Testis (tissue), 2 donors: ENCODE measurements at regions not wholly inside any gene's neighbourhood (a gene's known extent, or its start where the extent isn't known, plus 50 kb on each side); places are given as distances from the start of the nearest gene placed in this dataset.

Experiments used
- DNase-seq: peaks from one replicate; pipeline ENCODE4 v3.0.0-alpha.2; 2019
- H3K27ac ChIP-seq, 2 donors: fragments of 200-600 bp; sonication (generic); one replicate each; pipeline ENCODE4 v1.5.1; 2019
- H3K27me3 ChIP-seq: fragments of 200-600 bp; sonication (generic); one replicate; pipeline ENCODE4 v1.5.1; 2019
- H3K36me3 ChIP-seq: fragments of 200-600 bp; sonication (generic); one replicate; pipeline ENCODE4 v1.5.1; 2017; ENCODE audit warnings: low read depth; ENCODE audit errors: missing control alignments
- H3K4me1 ChIP-seq: fragments of 200-600 bp; sonication (generic); one replicate; pipeline ENCODE4 v1.5.1; 2019
- H3K4me3 ChIP-seq, 2 donors: fragments of 200-600 bp; sonication (generic); one replicate each; pipeline ENCODE4 v1.5.1; 2017 to 2019
- H3K9me3 ChIP-seq: fragments of 200-600 bp; sonication (generic); one replicate; pipeline ENCODE4 v1.5.1; 2017
- CTCF ChIP-seq, 3 experiments: fragments of 450-650 bp in 2 of 3; fragments of 200-600 bp in 1 of 3; sonication (generic) in 1 of 3; IDR thresholded peaks; one replicate each; pipeline ENCODE4 v1.5.1; 2016 to 2019; ENCODE audit warnings: antibody characterized with exemption in 3 of 3, mild to moderate bottlenecking in 2 of 3, moderate library complexity in 1 of 3
- POLR2A ChIP-seq: fragments of 450-650 bp; IDR thresholded peaks from one replicate; pipeline ENCODE4 v1.6.1; 2017; ENCODE audit warnings: antibody characterized with exemption, mild to moderate bottlenecking, moderate library complexity
- WGBS, 2 donors: methylation state at CpG; one replicate each; pipeline ENCODE4 v1.1.5; 2018; 5-methylcytosine and 5-hydroxymethylcytosine counted together
- intact Hi-C: fragments of 100-400 bp; cut with DNase I; formaldehyde crosslinking; loops from one replicate; pipeline ENCODE4 v1.15.1; 2023; ENCODE audit warnings: low total_unique reads

DNA sequence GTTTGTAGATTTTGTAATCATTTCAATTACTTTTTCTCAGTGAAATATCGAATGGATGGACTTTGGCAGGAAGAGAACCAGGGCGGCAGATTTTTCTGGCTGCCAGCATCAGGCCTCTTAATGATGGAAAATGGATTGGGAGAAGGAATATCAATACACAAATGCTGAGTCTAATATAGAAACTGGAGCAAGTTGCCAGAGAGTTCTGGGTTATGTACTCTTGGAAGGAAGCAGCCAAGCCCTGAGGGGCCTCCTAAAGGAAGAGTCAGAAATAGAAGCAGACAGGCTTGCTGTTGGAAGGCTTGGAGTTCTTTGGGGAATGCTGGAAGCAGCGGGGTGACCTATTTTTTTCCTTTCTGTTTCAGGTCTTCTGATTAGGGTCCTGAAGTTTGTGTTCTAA, 428.6 kb downstream of the DMAC1 start:
- Histone ChIP-seq H3K27ac (no peak overlapping the region), H3K4me3 (no peak overlapping the region), H3K36me3 (no peaks in the 10 kb centered on the region), H3K4me1 (no peaks in the 10 kb centered on the region), H3K27me3 (no peaks in the 10 kb centered on the region), H3K9me3 (no peaks in the 10 kb centered on the region)
- no peak for DNase-seq
- 60 to 73% methylated on average over 3 of the region's 3 CpGs for WGBS, 2 donors
- intact Hi-C loops = no loop called here
- TF ChIP-seq CTCF (IDR thresholded peaks at IDR 0.05) = no peak
- no peak for TF ChIP-seq POLR2A

- Histone ChIP-seq H3K36me3 (no peaks in the 10 kb centered on the region), H3K4me1 (no peaks in the 10 kb centered on the region), H3K9me3 (no peaks in the 10 kb centered on the region), H3K4me3 (no peak overlapping the region), H3K27ac (no peak overlapping the region), H3K27me3 (no peaks in the 10 kb centered on the region)
- TF ChIP-seq POLR2A (no peak), CTCF (IDR thresholded peaks at IDR 0.05) (no peak)
- DNase-seq = no peak
- WGBS, 2 donors = 79 to 92% methylated on average over 2 of the region's 2 CpGs
- intact Hi-C loops = no loop called here
Measured at GRCh38 chr9:7370381-7370780, 429.2 kb downstream of the DMAC1 start.

- H3K9me3 ChIP-seq = no peaks in the 10 kb centered on the region
- no peaks in the 10 kb centered on the region for H3K27me3 ChIP-seq
- DNase-seq = no peak
- WGBS, 2 donors = 91% methylated on average over 2 of the region's 2 CpGs
- no peaks in the 10 kb centered on the region for H3K4me1 ChIP-seq
- intact Hi-C loops = no loop called here
- H3K36me3 ChIP-seq = no peaks in the 10 kb centered on the region
- H3K27ac ChIP-seq = no peak overlapping the region
- H3K4me3 ChIP-seq = no peak overlapping the region
- TF ChIP-seq POLR2A = no peak
- no peak for TF ChIP-seq CTCF (IDR thresholded peaks at IDR 0.05)
Measured at GRCh38 chr9:7369384-7369821, 430.2 kb downstream of the DMAC1 start.

DNA sequence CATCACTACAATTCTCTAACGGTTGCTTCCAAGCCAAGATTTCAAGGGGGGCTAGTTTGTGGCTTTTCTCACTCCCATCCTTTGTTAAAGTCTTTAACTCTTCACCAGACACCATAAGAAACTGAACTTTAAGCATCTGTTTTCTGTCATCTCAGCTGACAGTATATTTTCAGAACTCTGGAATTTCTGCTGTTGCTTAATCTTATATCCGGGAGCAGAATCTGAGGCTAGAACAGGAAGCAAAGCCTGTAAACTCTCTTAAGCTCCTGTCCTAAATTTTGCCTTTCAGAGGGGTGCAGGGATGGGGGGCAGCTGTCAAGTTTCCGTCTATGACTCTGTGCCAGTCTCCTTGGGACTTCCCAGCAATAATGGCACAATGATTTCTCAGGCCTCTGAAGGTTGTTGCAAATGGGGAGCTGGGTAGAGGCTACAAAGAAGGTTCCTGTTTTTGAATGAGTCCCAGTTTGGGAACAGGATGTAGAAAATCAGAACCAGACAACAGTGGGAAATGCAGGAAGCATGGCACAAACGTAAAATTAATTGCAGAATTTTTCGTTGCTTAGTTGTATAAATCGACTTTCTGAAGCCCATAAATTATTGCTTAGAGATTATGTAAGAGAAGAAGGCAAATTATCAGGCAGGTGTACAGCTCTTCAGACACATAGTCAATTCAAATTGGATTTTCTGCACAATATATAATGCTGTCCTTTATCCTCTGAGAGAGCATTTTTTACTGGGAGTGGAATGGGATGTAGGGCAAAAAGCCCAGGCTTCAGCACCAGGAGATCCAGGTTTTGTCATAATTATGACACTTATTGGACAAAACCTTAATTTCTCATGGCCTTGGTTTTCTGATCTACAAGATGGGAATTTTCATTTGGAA, 430.9 kb downstream of the DMAC1 start:
- 56 to 62% methylated on average over 6 of the region's 6 CpGs for WGBS, 2 donors
- H3K27me3 ChIP-seq = no peaks in the 10 kb centered on the region
- no peaks in the 10 kb centered on the region for H3K9me3 ChIP-seq
- no peak overlapping the region for H3K4me3 ChIP-seq
- H3K4me1 ChIP-seq = no peaks in the 10 kb centered on the region
- intact Hi-C loops = no loop called here
- TF ChIP-seq CTCF (IDR thresholded peaks at IDR 0.05) = no peak
- TF ChIP-seq POLR2A = no peak
- peak overlapping the region in 1 of 2 donors; percentile 22 for H3K27ac ChIP-seq
- H3K36me3 ChIP-seq = no peaks in the 10 kb centered on the region
- DNase-seq = no peak

GRCh38 chr9:7367726-7368125, 431.9 kb downstream of the DMAC1 start:
- H3K27ac ChIP-seq = no peak overlapping the region
- H3K36me3 ChIP-seq = no peaks in the 10 kb centered on the region
- H3K9me3 ChIP-seq = no peaks in the 10 kb centered on the region
- H3K27me3 ChIP-seq = no peaks in the 10 kb centered on the region
- WGBS, 2 donors = 61 to 77% methylated on average over 1 of the region's 1 CpG
- no peak for DNase-seq
- intact Hi-C loops = no loop called here
- TF ChIP-seq CTCF (IDR thresholded peaks at IDR 0.05) (no peak), POLR2A (no peak)
- no peaks in the 10 kb centered on the region for H3K4me1 ChIP-seq
- no peak overlapping the region for H3K4me3 ChIP-seq
